ENCODE measurements at regions not wholly inside any gene's neighbourhood (a gene's known extent, or its start where the extent isn't known, plus 50 kb on each side); places are given as distances from the start of the nearest gene placed in this dataset.

DNA sequence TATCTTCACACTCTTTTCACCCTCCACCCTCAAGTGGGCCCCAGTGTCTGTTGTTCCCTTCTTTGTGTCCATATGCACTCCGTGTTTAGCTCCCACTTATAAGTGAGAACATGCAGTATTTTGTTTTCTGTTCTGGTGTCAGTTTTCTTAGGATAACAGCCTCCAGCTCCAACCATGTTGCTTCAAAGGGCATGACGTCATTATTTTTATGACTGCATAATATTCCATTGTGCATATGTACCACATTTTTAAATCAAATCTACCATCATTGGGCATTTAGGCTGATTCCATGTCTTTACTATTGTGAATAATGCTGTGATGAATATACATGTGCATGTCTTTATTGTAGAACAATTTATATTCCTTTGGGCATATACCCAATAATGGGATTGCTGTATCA, 140.3 kb downstream of the LYPLAL1 start:
- TF ChIP-seq, protein P1, sequence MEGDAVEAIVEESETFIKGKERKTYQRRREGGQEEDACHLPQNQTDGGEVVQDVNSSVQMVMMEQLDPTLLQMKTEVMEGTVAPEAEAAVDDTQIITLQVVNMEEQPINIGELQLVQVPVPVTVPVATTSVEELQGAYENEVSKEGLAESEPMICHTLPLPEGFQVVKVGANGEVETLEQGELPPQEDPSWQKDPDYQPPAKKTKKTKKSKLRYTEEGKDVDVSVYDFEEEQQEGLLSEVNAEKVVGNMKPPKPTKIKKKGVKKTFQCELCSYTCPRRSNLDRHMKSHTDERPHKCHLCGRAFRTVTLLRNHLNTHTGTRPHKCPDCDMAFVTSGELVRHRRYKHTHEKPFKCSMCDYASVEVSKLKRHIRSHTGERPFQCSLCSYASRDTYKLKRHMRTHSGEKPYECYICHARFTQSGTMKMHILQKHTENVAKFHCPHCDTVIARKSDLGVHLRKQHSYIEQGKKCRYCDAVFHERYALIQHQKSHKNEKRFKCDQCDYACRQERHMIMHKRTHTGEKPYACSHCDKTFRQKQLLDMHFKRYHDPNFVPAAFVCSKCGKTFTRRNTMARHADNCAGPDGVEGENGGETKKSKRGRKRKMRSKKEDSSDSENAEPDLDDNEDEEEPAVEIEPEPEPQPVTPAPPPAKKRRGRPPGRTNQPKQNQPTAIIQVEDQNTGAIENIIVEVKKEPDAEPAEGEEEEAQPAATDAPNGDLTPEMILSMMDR (IDR thresholded peaks at IDR 0.05; ENCODE audit: borderline replicate concordance, extremely low read depth, low read length, poor library complexity, severe bottlenecking) = no peak
- no peak for TF ChIP-seq EZH2 (IDR thresholded peaks at IDR 0.05; ENCODE audit: borderline replicate concordance, low read depth, low read length, severe bottlenecking)

All from DND-41 (cell line).